ENCODE measurements at regions not wholly inside any gene's neighbourhood (a gene's known extent, or its start where the extent isn't known, plus 50 kb on each side); places are given as distances from the start of the nearest gene placed in this dataset.

DNA sequence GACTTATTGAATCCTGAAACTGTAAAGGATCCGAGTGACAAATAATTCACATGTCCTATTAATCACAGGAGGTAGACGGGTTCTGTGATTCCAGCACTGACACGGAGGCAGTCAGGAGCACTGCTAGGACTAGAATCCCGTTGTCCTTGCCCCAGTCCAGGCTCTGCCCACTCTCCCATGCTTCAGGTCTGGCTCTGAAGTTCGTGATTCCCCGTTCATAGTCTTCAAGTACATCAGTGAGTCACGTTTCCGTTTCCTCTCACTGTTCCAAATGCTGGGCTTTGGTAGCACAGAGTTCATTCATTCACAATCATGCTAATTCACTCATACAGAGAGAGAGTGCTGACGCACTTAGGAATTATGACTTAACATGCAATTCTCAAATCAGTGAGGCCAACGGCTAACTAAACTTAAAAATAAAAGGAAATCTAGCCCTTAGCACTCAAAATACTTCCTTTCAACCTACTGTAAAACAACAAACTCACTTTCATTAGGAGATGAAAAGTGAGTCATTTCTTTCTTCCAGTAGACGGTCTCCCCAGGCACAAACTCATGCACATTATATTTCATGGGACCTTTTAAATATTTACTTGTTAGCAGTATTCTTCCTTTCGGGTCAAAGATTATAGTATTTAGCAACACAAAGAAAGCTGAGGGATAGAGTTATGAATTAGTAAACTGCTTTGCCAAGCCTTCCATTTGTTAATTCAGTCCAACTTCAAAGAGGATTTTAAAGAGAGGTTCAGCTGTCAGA lies 94.0 kb upstream of the NHSL1 start (continued):
- no peak for TF ChIP-seq SRSF1 (optimal IDR thresholded peaks at IDR 0.05; ENCODE audit: low read depth, low read length)
- no peak for TF ChIP-seq MTF2 (CRISPR knock-in tag; IDR thresholded peaks at IDR 0.05; ENCODE audit: borderline replicate concordance)
- TF ChIP-seq ZNF788 (CRISPR knock-in tag; IDR thresholded peaks at IDR 0.05; ENCODE audit: borderline replicate concordance): no peak
- no peak for TF ChIP-seq EHMT2 (IDR thresholded peaks at IDR 0.05; ENCODE audit: borderline replicate concordance, low read depth, low read length)
- TF ChIP-seq SP4 (CRISPR knock-in tag; IDR thresholded peaks at IDR 0.05): 0 out of 2 replicates have a peak, but pooled peaks have one; percentile 19
- 0 out of 2 replicates have a peak, but pooled peaks have one; percentile 73 for TF ChIP-seq ZSCAN5A (CRISPR knock-in tag; IDR thresholded peaks at IDR 0.05; ENCODE audit: borderline replicate concordance)
- no peak for TF ChIP-seq SMYD3 (CRISPR knock-in tag; IDR thresholded peaks at IDR 0.05)
- no peak for TF ChIP-seq TEAD2 (CRISPR knock-in tag; IDR thresholded peaks at IDR 0.05)
- 0 out of 2 replicates have a peak, but pooled peaks have one; percentile 40 for TF ChIP-seq TP53 (CRISPR knock-in tag; conservative IDR thresholded peaks at IDR 0.05)
- TF ChIP-seq ZNF605 (CRISPR knock-in tag; IDR thresholded peaks at IDR 0.05): peak; percentile 41; the same call in 1 of the 2 replicates
- no peak for TF ChIP-seq FIP1L1 (IDR thresholded peaks at IDR 0.05; ENCODE audit: borderline replicate concordance, insufficient read depth, low read depth, low read length)
- peak; percentile 74 for TF ChIP-seq TBX2 (CRISPR knock-in tag; IDR thresholded peaks at IDR 0.05; ENCODE audit: borderline replicate concordance)
- no peak for TF ChIP-seq SMARCE1 (IDR thresholded peaks at IDR 0.05; ENCODE audit: borderline replicate concordance)
- no peak for TF ChIP-seq ARNT2 (CRISPR knock-in tag; IDR thresholded peaks at IDR 0.05; ENCODE audit: low read depth)
- TF ChIP-seq MYC (CRISPR knock-in tag; IDR thresholded peaks at IDR 0.05; ENCODE audit: borderline replicate concordance): peak; percentile 76
- no peak for TF ChIP-seq MLXIP (CRISPR knock-in tag; IDR thresholded peaks at IDR 0.05; ENCODE audit: borderline replicate concordance)
- 0 out of 2 replicates have a peak, but pooled peaks have one; percentile 63 for TF ChIP-seq ZMAT3 (CRISPR knock-in tag; conservative IDR thresholded peaks at IDR 0.05)
- TF ChIP-seq, protein P1, sequence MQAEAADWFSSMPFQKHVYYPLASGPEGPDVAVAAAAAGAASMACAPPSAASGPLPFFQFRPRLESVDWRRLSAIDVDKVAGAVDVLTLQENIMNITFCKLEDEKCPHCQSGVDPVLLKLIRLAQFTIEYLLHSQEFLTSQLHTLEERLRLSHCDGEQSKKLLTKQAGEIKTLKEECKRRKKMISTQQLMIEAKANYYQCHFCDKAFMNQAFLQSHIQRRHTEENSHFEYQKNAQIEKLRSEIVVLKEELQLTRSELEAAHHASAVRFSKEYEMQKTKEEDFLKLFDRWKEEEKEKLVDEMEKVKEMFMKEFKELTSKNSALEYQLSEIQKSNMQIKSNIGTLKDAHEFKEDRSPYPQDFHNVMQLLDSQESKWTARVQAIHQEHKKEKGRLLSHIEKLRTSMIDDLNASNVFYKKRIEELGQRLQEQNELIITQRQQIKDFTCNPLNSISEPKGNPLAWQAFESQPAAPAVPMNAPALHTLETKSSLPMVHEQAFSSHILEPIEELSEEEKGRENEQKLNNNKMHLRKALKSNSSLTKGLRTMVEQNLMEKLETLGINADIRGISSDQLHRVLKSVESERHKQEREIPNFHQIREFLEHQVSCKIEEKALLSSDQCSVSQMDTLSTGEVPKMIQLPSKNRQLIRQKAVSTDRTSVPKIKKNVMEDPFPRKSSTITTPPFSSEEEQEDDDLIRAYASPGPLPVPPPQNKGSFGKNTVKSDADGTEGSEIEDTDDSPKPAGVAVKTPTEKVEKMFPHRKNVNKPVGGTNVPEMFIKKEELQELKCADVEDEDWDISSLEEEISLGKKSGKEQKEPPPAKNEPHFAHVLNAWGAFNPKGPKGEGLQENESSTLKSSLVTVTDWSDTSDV (CRISPR knock-in tag; IDR thresholded peaks at IDR 0.05): no peak
- TF ChIP-seq, protein P2, sequence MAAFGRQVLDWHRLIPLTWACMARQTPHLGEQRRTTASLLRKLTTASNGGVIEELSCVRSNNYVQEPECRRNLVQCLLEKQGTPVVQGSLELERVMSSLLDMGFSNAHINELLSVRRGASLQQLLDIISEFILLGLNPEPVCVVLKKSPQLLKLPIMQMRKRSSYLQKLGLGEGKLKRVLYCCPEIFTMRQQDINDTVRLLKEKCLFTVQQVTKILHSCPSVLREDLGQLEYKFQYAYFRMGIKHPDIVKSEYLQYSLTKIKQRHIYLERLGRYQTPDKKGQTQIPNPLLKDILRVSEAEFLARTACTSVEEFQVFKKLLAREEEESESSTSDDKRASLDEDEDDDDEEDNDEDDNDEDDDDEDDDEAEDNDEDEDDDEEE (CRISPR knock-in tag; IDR thresholded peaks at IDR 0.05): no peak
- no peak for TF ChIP-seq ZNF10 (CRISPR knock-in tag; IDR thresholded peaks at IDR 0.05; ENCODE audit: borderline replicate concordance, low read depth)
- TF ChIP-seq SMAD3 (CRISPR knock-in tag; IDR thresholded peaks at IDR 0.05): peak; percentile 69; the same call in 1 of the 2 replicates
- no peak for TF ChIP-seq RORA (CRISPR knock-in tag; IDR thresholded peaks at IDR 0.05)
